ENCODE measurements at regions not wholly inside any gene's neighbourhood (a gene's known extent, or its start where the extent isn't known, plus 50 kb on each side); places are given as distances from the start of the nearest gene placed in this dataset.

DNA sequence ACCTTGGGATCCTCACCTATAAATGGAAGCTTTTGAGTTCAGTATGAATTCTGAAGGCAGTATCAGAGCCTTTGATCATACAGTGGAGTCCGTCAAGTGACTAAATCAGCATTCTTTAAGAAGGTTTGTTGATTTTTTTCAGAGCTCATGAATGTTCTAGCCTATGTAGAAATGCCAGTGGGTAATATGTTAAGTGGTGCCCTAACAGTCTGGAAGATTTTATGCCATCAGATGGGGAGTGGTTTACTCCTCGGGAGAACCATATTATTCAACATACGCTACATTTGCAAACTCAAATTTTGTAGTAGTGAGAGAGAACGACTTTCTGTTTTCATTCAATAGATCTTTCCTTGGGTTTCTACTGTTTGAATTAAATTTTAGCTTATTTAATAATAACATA is 225.0 kb upstream of the ACVR2A start:
- Histone ChIP-seq H3K27me3 (ENCODE audit: control insufficient read depth, insufficient read depth, low read length) (no peaks in the 10 kb centered on the region), H3K36me3 (ENCODE audit: control insufficient read depth, insufficient read depth, low read length) (no peaks in the 10 kb centered on the region), H3K9ac (no peak overlapping the region), H3K79me2 (no peaks in the 10 kb centered on the region), H3K27ac (no peak overlapping the region), H3K9me3 (ENCODE audit: control insufficient read depth, low read length) (no peaks in the 10 kb centered on the region), H2AFZ (no peak overlapping the region), H3K4me2 (ENCODE audit: low read length) (no peak overlapping the region), H3K4me1 (no peaks in the 10 kb centered on the region), H3K4me3 (ENCODE audit: low read depth, low read length) (no peak overlapping the region)
- TF ChIP-seq, protein P1, sequence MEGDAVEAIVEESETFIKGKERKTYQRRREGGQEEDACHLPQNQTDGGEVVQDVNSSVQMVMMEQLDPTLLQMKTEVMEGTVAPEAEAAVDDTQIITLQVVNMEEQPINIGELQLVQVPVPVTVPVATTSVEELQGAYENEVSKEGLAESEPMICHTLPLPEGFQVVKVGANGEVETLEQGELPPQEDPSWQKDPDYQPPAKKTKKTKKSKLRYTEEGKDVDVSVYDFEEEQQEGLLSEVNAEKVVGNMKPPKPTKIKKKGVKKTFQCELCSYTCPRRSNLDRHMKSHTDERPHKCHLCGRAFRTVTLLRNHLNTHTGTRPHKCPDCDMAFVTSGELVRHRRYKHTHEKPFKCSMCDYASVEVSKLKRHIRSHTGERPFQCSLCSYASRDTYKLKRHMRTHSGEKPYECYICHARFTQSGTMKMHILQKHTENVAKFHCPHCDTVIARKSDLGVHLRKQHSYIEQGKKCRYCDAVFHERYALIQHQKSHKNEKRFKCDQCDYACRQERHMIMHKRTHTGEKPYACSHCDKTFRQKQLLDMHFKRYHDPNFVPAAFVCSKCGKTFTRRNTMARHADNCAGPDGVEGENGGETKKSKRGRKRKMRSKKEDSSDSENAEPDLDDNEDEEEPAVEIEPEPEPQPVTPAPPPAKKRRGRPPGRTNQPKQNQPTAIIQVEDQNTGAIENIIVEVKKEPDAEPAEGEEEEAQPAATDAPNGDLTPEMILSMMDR (IDR thresholded peaks at IDR 0.05) = no peak

DNA sequence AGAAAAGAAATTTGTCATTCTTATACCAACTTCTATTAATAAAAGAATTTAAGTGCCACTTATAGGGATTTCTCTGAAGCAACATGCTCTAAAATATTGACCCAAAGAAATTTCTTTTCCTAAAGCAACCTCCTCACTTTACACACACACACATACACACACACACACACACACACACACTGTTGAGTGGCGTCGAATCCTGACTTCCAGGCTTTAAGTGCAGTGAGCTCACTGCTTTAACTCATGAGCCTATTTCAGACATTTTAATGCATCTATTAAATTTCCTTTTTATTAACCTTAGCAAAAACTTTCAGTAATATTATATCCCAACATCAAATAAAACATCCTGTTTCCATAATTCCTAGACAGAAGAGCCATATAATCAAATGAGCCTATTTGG is 229.1 kb upstream of the ACVR2A start:
- Histone ChIP-seq H3K9me3 (ENCODE audit: control insufficient read depth, low read length) (no peaks in the 10 kb centered on the region), H3K4me1 (no peaks in the 10 kb centered on the region), H3K79me2 (no peaks in the 10 kb centered on the region), H3K27me3 (ENCODE audit: control insufficient read depth, insufficient read depth, low read length) (no peaks in the 10 kb centered on the region), H2AFZ (no peak overlapping the region), H3K27ac (no peak overlapping the region), H3K36me3 (ENCODE audit: control insufficient read depth, insufficient read depth, low read length) (no peaks in the 10 kb centered on the region), H3K9ac (no peak overlapping the region), H3K4me2 (ENCODE audit: low read length) (no peak overlapping the region), H3K4me3 (ENCODE audit: low read depth, low read length) (no peak overlapping the region)
- TF ChIP-seq, protein P1 (IDR thresholded peaks at IDR 0.05) = no peak

DNA sequence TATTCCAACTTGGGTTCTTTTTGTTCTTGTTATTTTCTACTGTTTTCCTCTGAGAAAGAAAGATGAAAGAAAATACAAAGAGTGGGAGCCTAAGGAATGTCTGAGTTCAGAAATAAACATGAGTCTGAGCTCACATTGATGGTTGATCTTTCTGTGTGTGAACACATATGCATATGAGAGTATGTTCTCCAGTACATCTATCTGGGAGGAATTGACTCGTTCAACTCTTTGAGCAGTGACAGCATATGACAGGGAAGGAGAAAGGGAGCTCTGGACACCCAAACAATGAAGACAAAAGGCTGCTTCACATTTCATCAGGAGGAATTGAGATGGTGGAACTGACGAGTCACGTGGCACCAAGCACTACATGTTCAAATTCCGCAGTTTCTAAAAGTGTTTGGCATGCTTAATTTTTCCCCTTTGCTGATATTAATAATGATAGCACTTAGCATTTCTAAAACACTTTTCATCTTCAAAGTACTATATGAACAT is 229.8 kb upstream of the ACVR2A start:
- H3K4me3 ChIP-seq (ENCODE audit: low read depth, low read length) = no peak overlapping the region
- H3K27ac ChIP-seq = no peak overlapping the region
- TF ChIP-seq, protein P1 (IDR thresholded peaks at IDR 0.05) = no peak
- no peaks in the 10 kb centered on the region for H3K9me3 ChIP-seq (ENCODE audit: control insufficient read depth, low read length)
- H3K9ac ChIP-seq = no peak overlapping the region
- H3K4me2 ChIP-seq (ENCODE audit: low read length) = no peak overlapping the region
- H3K4me1 ChIP-seq = no peaks in the 10 kb centered on the region
- no peaks in the 10 kb centered on the region for H3K36me3 ChIP-seq (ENCODE audit: control insufficient read depth, insufficient read depth, low read length)
- H3K27me3 ChIP-seq (ENCODE audit: control insufficient read depth, insufficient read depth, low read length) = no peaks in the 10 kb centered on the region
- no peak overlapping the region for H2AFZ ChIP-seq
- H3K79me2 ChIP-seq = no peaks in the 10 kb centered on the region

DNA sequence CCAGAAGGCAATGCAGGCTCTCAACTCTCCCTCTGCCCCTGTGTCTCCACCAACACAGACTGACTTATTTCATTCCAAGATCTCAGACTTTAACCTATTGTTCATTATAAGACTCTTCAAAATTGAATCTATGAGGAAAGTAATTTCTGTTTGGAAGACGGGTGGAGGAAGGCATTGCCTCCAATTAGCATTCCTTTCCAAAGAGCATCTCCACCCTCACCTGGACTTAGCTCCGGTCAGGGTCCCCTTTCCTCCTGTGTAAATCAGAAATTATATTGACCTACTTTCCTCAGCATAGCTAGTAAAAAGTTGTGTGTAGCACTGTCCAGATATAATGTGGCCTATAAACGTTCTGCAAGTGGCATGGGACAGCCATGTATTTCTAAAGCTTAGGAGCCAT is 230.4 kb upstream of the ACVR2A start:
- no peak overlapping the region for H3K4me2 ChIP-seq (ENCODE audit: low read length)
- H3K4me3 ChIP-seq (ENCODE audit: low read depth, low read length) = no peak overlapping the region
- no peak overlapping the region for H2AFZ ChIP-seq
- H3K4me1 ChIP-seq = no peaks in the 10 kb centered on the region
- TF ChIP-seq, protein P1 (IDR thresholded peaks at IDR 0.05) = no peak
- H3K27ac ChIP-seq = no peak overlapping the region
- H3K79me2 ChIP-seq = no peaks in the 10 kb centered on the region
- no peaks in the 10 kb centered on the region for H3K36me3 ChIP-seq (ENCODE audit: control insufficient read depth, insufficient read depth, low read length)
- H3K27me3 ChIP-seq (ENCODE audit: control insufficient read depth, insufficient read depth, low read length) = no peaks in the 10 kb centered on the region
- no peak overlapping the region for H3K9ac ChIP-seq
- H3K9me3 ChIP-seq (ENCODE audit: control insufficient read depth, low read length) = no peaks in the 10 kb centered on the region

DNA sequence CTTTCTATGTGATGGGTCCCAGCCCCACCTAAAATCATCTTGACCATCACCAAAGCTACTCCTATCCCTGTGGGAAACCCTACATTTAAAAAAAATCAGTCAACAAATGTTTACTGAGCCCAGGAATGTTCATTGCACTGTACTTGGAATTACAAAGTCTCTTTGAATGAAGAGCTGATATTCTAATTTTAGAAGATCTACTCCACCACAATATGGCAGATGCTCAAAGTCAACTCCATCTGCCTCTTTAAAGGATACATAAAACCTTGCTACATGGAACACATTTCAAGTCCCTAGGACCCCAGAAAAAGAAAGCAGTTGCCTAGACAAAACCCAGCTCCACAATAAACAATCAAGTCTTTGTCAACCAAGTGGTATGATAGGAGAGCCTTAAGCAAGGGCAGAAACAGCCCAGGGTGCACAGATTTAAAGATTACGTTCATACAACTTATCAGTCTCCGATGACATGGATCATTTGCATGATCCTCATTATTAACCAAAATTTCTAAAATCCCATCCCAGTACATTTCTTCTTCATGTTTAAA is 234.3 kb upstream of the ACVR2A start:
- Histone ChIP-seq H3K9me3 (ENCODE audit: control insufficient read depth, low read length) (no peaks in the 10 kb centered on the region), H3K4me1 (no peaks in the 10 kb centered on the region), H3K79me2 (no peaks in the 10 kb centered on the region), H3K4me2 (ENCODE audit: low read length) (no peak overlapping the region), H3K36me3 (ENCODE audit: control insufficient read depth, insufficient read depth, low read length) (no peaks in the 10 kb centered on the region), H3K9ac (no peak overlapping the region), H3K27ac (no peak overlapping the region), H2AFZ (no peak overlapping the region), H3K27me3 (ENCODE audit: control insufficient read depth, insufficient read depth, low read length) (no peaks in the 10 kb centered on the region), H3K4me3 (ENCODE audit: low read depth, low read length) (no peak overlapping the region)
- TF ChIP-seq, protein P1 (IDR thresholded peaks at IDR 0.05) = no peak

Data from parathyroid adenoma (tissue), 2 donors.